ENCODE measurements at regions not wholly inside any gene's neighbourhood (a gene's known extent, or its start where the extent isn't known, plus 50 kb on each side); places are given as distances from the start of the nearest gene placed in this dataset.

GRCh38 chr17:6297119-6297518 lies 137.8 kb downstream of the AIPL1 start (continued):
- no peak for TF ChIP-seq CHD7 (IDR thresholded peaks at IDR 0.05; ENCODE audit: insufficient replicate concordance, low read length)
- TF ChIP-seq TAF7 (optimal IDR thresholded peaks at IDR 0.05; ENCODE audit: borderline replicate concordance, low read depth, low read length) = no peak
- no peak for TF ChIP-seq ATF3 (IDR thresholded peaks at IDR 0.05; ENCODE audit: insufficient read depth, low read depth, low read length)
- no peak for TF ChIP-seq E2F6 (IDR thresholded peaks at IDR 0.05)
- no peak for TF ChIP-seq CBX8 (IDR thresholded peaks at IDR 0.05; ENCODE audit: borderline replicate concordance, low read depth, low read length)
- no peak for TF ChIP-seq SIN3A (conservative IDR thresholded peaks at IDR 0.05 in 1 of 2, IDR thresholded peaks at IDR 0.05 in 1 of 2; ENCODE audit: low read depth in 1 of 2, low read length in 2 of 2)
- no peak for TF ChIP-seq TAF1 (IDR thresholded peaks at IDR 0.05; ENCODE audit: low read depth, low read length)
- TF ChIP-seq TCF12 (IDR thresholded peaks at IDR 0.05; ENCODE audit: low read depth, low read length) = no peak
- no peak for TF ChIP-seq ATF2 (IDR thresholded peaks at IDR 0.05; ENCODE audit: low read length)

Data from H1 (cell line).